GM04504 (cell line): ENCODE measurements at regions not wholly inside any gene's neighbourhood (a gene's known extent, or its start where the extent isn't known, plus 50 kb on each side); places are given as distances from the start of the nearest gene placed in this dataset.
A peak's percentile ranks its signal among the peaks of the same experiment; 100 is the strongest.
"Not testable (repeated sequence)": the region's sequence is repeated elsewhere in the genome, so short reads cannot be mapped to it uniquely, and the experiment has no call there.

ENCODE experiments used
- DNase-seq: peaks from one replicate; pipeline ENCODE4 v3.0.0-alpha.2; 2012; ENCODE audit warnings: low read depth

DNA sequence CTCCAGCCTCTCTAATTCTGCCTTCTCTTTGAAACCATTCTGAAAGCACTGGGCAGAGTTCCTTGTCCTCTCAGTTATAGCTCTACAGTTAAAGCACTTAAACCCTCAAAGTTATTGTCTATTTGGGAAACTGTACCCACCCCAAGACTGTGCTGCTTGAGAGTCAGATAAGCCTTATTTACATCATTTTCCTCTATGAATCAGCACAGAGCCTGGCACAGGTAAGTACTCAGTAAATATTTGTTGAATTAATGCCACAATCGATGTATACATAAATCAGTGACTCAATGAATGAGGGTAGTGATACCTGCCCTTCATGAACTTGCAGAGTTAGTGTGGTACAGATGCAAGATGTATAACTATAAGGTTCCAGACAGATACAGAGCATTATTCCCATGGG is 549.4 kb upstream of the KLF4 start:
- no peak for DNase-seq

DNA sequence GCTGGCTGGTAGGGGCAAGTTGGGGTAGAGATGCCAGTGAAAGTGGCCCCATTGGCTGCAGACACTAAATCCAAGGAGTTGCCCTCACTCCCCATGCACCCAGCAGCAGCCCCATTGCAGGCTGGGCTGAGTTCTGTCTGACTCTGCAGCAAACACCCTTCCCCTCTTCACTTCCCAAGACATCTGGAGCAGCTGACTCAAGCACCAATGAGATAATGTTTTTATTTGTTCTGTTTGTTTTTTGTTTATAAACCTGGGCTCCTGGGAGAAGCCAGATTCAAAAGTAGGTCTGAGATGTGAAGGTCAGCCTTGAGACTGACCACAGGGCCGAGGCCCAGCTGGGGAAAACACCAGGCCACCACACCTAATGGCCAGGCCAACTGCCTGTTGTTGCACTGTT is 545.9 kb upstream of the KLF4 start:
- DNase-seq, result no peak

DNA sequence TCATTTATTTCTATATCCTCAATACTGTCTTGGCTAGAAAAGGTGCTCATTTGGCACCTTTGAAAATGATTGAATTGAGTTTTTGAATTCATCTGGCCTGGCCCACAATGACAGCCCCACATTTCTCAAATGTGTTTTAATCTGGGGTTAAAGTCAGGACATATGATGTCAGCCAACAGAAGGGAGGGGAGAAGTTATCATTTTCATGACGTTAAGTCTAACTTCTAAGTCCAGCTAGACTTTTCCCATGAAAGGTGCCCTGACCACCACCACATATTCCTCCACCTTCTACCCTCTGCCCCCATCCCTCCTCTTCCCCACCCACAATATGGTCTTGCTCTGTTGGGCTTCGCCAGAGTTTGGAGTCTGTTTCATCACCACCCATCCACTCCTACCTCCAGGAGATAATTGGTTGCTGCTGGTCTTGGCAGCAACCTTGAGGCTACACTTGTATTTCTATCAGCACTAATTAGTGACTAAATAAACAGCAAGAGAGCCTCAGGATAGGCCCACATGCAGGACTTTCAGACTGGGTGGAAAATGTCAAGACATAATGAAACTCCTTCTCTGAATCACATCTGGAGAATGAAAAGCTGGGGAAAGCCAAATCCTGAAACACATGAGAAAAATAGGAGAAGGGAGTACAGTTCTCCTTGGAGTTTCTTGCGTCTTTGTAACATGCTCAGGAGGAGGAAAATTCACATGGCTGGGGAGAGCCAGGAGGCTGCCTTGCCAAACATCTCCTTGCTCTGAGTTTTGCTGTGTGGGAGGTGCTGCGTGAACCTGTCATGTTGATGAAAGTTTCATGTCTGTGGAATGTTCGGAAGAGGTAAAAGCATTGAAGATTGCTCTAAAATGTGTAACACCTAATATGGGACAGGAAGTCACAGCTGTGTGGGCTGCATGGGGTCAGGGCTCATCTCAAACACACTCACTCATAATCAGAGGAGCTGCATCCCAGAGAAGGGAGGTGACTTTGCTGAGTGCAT is 544.7 kb upstream of the KLF4 start:
- DNase-seq, result peak; percentile 62

DNA sequence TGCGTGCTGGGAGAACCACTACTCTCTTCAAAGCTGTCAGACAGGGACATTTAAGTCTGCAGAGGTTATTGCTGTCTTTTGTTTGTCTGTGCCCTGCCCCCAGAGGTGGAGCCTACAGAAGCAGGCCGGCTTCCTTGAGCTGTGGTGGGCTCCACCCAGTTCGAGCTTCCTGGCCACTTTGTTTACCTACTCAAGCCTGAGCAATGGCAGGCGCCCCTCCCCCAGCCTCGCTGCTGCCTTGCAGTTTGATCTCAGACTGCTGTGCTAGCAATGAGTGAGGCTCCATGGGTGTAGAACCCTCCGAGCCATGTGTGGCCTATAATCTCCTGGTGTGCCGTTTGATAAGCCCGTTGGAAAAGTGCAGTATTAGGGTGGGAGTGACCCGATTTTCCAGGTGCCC is 542.5 kb upstream of the KLF4 start:
- DNase-seq, result not testable (repeated sequence)

DNA sequence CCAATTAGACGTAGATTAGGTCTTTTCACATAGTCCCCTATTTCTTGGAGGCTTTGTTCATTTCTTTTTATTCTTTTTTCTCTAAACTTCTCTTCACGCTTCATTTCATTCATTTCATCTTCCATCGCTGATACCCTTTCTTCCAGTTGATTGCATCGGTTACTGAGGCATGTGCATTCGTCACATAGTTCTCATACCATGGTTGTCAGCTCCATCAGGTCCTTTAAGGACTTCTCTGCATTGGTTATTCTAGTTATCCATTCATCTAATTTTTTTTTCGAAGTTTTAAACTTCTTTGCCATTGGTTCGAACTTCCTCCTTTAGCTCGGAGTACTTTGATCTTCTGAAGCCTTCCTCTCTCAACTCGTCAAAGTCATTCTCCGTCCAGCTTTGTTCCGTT is 541.7 kb upstream of the KLF4 start:
- DNase-seq, result not testable (repeated sequence)

DNA sequence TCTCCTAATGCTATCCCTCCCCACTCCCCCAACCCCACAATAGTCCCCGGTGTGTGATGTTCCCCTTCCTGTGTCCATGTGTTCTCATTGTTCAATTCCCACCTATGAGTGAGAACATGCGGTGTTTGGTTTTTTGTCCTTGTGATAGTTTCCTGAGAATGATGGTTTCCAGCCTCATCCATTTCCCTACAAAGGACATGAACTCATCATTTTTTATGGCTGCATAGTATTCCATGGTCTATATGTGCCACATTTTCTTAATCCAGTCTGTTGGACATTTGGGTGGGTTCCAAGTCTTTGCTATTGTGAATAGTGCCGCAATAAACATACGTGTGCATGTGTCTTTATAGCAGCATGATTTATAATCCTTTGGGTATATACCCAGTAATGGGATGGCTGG is 537.1 kb upstream of the KLF4 start:
- DNase-seq, result not testable (repeated sequence)

DNA sequence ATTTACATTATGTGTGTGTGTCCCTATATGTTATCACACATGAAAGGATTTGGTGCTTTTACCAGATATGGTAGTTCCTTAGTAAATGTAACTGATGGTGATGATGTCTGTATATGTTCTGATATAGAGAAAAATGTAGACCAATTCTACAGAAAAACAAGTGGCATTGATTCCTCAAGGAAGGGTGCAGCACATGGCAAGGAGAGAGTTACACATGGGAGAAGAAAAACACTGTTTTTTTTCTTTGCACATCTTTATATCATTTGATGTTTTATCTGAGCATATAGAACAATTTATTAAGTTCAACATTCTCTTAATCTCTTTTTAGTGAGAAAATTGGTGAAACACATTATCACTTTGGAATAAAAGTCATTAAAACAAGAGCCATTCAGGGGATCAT is 535.0 kb upstream of the KLF4 start:
- no peak for DNase-seq

DNA sequence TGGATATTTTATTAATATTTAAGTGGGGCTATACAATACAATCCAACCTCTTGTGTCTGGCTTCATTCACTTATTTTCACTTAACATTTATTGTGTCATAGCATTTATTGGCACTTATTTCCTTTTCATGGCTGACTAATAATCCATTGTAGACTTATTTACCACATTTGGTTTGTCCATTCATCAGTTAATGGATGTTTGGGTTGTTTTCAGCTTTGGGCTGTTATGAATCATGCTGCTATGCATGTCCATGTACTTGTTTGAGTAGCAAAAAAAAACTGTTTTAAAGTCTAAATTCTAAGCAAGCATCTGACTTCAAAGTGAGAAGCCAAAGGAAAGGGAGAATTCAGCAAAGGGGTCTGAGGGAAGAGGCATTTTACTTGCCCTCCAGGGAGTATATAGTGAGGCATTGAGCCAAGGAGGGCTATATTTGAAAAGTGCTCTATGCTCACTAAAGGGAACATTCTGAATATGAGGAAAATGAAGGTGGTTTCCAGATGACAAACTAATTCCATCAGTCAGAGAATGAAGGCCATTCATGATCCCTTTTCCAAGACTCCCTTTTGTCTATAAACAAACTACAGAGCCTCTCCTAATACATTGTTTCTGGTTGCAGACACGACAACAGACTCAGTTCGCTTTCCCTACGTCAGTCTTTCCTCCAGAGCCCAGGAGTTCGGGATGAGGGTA is 532.8 kb upstream of the KLF4 start:
- DNase-seq, result no peak

DNA sequence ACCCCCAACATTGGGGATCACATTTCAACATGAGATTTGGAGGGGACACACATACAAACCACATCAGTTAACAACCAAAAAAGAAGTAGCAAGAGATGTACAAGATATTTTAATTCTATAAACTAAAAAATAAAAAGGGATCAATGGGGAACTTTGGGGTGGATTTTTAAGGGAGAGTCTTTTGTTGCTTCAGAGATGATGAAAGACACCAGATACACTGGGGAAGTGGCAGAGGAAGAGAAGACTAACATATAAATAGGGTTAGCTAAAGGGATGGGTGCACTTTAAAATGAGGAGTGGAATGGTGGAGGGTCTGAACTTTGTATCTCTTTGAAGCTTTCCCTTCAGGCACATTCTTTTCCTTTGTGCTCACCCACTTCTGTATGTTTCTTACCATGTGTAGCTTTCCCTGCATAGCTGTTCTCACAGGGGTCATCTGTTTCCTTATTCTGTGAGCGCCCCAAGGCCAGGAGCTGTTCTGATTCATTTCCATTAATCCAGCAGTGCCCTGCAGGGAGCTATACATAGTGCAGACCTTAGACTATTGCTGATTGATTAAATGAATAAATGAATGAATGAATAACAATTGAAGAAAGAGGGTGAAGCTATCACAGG is 531.6 kb upstream of the KLF4 start:
- DNase-seq, result no peak

DNA sequence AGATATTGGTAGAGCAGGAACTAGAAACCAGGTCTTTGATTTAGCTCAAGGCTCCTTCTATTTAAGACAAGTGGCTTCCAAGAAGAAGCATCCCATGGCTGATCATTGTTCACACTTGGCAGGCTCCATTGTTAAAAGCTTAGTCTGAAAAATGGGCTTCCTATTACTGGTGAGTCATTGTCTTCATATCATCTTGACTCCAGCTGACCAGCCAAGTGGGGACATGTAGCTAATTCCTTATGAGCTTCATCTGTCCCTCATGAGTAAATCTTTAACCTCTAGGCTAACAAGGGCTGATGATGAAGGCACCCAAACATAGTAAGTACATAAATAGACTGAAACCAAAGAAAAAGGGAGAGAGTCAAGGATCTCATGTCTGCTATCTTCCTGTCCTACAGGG is 530.3 kb upstream of the KLF4 start:
- DNase-seq, result no peak

DNA sequence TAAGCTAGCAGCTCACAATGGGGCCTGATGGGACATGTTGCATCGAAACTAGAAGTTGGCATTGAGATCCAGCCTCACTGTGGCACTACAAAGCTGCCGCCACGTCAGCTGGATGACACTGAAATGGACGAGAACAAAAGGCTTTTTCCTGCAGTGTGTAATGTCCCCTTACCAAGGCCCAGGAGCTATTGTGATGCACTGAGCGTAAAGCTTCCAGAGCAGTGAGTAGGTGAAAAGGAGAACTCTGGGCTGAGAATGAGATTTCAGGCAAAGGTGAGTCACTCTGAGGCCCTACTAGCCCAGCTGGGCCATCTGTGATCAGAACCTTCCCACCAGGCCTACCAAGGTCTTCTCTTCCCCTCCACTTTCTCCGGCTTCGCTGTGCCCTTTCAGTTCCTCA is 528.1 kb upstream of the KLF4 start:
- no peak for DNase-seq

DNA sequence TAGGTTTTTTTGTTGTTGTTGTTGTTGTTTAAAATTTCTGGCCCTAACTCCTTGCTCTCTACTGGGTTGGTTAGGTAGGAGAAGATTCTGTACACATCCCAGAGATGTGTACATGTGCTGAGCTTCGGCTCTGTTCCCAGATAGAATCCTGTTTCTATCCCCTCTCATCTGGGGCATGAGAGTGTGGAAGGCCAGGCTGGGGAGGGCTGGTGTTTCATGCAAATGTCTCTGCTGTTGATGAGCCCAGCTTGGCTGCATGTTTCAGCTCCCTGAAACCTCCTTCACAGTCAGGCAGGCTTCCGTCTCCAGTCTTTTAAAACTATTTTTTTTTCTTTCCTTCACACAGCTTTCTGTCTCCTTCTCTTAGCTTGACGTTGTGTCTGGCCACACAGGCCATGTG is 526.9 kb upstream of the KLF4 start:
- no peak for DNase-seq

DNA sequence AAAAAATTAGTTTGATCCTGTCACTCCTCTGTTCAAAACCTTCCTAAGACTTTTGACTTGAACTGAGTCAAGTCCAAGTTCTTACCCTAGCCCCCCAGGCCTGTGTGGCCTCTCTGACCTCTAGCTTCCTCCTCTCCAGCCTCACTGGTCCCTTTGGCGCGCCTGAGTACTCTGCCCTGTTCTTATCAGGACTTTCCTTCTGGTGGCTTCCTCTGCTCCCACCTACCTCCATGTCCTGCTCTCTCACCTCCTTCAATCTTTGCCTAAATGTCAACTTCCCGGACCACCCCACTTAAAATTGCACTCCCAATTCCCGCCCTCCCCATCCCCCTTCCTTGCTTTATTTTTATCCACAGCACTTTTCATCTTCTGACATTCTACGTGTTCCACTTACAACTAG is 526.1 kb upstream of the KLF4 start:
- DNase-seq, result no peak

DNA sequence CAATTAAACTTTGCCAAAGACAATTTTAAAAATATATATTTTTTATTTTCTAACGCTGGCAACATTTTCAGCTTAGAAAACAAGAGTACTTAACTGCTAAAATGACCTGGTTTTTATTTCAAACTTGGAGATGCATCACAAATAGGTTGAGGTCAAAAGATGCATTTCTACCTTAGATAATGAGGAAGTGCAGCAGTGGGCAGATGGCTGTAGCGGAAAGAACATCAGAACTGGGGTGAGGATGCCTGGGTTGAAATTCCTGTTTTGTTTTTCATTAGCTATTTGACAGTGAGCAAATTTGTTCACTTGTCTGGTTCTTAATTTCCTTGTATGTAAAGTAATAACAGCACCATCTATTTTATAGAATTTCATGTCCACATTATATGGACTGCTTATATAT is 524.8 kb upstream of the KLF4 start:
- DNase-seq, result no peak

DNA sequence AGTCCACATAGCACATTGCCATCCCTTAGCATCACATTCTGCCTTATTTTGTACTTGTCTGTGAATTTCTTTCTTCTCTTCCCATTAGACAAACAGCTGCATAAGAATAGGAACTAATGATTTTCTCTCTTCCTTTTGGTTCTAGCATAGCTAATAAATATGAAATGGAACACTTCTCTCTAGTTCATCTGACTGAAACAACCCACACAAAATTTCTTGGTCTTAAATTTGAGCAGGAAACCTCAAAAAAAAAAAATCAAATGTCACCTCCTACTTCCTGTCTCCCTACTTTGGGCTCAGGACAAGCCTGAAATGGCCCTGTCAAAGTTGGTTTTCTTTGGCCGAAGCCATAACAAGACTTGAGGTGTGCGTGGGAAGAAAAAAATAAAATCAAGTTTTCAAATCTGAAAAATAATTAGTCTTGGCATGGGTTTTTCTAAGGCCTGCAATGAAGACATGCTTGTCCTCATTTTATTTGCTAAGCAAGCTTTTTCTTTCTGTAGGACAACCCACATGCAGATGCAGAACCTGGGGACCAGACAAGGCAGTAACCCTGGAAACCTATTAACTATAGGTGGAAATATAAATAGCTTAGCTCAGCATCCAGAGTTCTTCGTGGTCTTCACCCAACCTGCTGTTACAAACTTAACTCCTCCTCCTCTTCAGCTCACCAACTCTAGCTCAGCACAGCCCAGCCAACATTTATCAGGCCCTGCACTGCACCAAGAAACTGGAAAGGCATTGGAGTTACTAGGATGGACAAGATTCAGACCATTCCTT is 523.5 kb upstream of the KLF4 start:
- DNase-seq, result no peak

DNA sequence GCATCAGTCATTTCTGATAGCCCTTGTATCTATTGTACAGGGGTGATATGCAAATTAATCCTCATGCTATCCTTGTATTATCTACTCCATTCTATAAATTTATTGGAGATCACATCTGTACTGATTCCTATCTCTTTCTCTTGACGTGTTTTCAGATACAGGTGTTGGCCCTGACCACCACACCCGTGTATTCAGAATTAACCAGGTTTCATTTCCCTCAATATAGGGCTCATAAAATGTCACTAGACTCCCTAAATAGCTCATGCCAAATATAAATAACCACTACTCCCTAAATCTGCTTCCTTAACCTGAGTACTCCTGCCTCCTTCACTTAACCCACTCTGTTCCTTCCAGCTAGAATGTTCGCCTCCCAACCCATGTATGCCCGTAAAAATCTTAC is 522.8 kb upstream of the KLF4 start:
- DNase-seq, result no peak

DNA sequence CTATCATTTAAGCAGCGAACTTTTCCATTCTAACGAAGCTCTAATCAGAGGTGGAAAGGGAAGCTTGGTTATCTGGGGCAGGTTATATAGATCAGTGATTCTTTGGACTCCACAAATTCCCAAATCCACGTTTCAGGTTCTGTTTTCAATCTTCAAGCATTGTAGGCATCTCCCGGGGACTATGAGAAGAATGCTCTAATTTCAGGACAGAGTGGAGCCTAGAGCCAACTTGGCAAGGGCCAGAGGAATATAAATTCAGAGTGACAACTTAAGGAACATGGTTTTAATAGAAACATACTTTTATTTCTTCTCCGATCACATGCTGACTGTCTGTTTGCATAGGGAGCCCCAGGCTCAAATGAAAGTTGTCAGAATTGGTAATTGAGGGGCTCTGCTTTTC is 514.0 kb upstream of the KLF4 start:
- DNase-seq, result no peak

DNA sequence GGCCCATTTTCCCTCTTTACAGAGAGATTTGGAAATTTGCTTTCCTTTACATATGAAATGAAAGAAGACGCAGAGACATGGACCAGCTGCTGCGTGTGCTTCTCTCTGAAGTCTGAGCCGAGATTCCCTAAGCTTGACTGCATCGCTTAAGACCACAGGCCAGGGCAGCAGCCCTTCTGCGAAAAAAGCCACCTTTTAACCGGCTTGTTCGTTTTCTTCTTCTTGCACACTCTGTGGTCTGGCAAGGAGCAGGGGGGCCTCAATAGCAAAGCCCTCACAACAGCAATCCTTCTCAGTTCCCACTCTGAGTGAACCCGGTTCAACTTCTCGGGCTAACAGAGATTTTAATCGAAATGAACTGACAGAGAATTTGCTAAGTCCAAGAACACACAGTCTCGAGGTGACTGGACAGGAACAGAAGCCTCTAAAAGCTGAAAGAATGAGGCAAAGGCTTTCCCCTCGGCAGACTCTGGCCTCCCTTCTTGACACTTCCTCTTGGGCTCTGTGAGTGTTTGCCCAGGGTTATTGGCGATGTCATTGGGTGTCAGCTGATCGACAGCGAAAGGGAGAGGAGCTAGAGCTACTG is 512.9 kb upstream of the KLF4 start:
- DNase-seq, result no peak

DNA sequence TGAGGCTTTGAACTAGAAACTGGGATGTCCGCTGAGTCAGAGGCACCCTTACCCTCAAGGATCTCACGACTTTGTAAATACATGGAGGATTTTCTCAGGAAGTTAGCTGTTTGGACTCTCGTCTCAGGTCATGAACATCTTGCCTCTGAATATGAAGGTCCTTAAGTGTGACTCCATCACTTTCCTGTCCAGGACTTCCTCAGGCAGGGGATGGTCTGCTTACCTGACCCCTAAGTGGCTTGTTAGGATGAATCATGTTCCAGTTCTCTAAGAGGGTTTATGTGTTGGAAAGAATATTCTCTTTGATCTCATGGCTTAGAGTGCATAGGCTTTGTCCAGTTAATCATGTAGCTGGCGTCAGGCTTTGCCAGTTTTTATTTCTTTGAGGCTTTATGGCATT is 511.7 kb upstream of the KLF4 start:
- DNase-seq, result no peak

DNA sequence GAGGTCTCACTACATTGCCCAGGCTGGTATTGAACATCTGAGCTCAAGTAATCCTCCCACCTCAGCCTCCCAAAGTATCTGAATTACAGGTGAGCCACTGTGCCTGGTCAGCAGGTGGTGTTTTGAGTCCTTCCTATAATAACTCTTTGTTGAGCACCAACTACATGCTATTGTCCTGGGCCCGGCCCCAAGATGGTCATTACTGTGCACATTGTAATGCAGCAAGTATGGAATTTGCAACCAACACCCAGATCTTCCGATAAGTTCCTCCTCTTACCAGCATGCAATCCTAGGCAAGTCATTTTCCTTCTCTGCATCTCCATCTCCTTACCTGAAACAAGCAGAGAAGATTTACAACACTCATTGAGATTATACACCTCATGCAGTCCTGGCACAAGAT is 510.3 kb upstream of the KLF4 start:
- no peak for DNase-seq

DNA sequence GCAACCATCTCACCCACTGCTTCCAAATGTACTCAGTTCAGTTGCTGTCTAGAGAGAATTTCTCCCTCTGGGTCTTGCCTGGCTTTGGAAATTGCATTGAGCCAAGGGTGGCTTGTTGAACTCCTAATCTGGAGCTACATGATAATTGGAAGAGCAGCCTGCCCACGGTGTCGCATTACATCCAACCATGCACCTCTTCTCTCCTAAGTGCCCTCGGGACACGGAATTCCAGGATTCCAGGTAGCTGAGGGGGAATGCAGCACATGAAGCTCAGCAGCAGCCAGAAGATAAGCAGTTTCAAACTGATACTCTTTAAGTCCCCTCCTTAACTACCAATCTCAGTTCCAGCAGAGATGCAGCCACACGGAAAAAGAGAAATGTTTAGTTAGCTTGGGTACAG is 509.4 kb upstream of the KLF4 start:
- DNase-seq, result no peak

DNA sequence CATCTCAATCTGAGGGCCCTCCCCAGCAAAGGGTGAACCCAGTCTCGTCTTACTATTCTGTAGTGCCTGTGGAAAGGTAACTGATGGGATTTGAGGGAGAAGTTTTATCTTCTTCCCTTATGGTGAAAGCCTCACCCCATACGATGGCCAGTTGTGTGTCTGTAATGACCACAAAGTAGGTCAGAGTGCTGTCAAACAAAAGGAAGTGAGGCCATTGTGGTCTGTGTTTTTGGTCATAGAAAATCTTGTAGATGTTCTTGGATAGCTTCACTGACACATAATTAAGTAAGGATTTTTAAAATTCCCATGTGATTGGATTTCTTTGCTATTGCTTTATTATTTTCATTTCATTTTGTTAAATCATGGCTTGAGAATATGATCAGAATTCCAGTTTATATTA is 505.1 kb upstream of the KLF4 start:
- DNase-seq, result no peak
